ENCODE measurements at regions not wholly inside any gene's neighbourhood (a gene's known extent, or its start where the extent isn't known, plus 50 kb on each side); places are given as distances from the start of the nearest gene placed in this dataset.
"Not testable (repeated sequence)": the region's sequence is repeated elsewhere in the genome, so short reads cannot be mapped to it uniquely, and the experiment has no call there.

DNA sequence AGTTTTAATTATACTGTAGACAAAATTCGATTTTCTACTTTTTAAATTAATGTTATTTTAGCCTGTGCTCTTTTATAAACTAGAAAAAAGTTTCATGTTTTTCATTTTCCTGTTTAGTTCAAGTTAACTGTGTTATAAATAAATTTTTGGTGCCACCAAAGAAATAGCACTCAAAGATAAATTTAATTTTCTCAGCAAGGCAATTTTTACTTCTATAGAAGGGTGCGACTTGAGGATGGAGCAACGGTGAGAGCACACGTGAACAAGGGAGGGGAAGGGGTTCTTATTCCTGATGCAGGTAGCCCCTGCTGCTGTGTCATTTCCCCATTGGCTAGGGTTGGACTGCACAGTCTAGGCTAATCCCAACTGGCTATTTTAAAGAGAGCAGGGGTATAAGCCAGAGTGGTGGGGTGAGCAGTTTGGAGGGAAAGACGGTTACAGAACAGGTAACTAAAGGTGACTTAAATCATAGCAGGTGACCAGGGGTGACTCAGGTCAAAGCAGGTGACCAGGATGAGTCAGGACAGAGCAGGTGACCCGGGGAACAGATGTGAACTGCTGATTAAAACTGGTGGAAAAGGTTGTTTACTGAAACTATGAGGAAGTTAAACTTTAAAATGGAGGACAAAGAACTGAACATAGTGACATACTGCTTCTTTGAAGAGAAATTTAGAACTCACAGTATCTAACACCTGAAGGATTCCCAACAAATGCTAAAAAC lies 104.6 kb upstream of the GPBP1 start:
- no peak for DNase-seq

DNA sequence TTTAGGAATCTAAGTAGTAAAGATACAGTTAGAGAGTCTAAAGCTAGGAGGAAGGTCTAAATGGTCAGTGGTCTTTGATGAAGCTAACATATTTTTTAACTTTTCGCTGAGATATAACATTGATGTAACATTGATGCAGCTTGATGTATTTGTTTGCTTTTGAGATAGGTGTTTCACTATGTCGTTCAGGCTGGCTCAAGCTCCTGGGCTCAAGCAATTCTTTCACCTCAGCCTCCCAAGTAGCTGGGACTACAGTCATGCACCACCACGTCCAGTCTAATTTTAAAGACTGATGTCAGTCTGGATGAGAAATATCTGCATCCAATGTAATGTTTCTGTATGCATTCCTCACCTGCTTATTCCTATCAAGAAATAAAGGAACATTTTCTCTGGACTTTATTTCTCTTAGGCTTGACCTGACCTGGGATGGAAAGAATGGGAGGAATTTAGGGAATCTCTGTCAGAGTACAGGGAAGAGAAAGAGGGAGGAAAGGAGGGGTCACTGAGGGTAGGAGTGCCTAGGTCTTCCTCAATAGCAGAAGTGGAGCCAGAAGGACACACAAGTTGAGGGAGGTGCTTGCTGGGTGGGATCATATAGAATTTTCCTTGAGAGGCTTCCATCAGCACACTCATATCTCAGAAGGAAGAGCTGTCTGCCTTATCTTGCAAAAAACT lies 101.5 kb upstream of the GPBP1 start:
- no peak for DNase-seq

DNA sequence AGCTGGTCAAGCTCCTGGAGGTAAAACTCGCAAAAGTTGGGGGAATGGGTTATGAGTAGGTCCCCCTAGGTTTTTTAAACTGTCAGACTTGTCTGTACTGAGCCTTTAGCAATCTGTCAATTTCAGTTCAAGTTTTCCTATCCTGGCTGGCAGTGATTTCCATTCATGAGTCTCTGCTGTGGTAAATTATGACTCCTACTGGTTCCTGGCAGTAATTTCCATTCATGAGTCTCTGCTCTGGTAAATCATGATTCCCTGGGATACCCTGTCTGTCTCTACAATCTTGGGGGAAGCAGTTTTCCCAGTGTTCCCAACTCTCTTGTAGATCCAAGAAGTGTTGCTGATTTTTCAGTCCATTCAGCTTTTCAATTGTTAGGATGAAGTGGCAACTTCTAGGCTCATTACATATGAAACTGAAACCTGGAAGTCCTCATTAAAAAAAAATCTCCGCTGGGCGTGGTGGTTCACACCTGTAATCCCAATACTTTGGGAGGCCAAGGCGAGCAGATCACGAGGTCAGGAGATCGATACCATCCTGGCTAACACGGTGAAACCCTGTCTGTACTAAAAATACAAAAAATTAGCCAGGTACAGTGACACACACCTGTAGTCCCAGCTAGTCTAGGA lies 91.3 kb upstream of the GPBP1 start:
- DNase-seq: no peak

DNA sequence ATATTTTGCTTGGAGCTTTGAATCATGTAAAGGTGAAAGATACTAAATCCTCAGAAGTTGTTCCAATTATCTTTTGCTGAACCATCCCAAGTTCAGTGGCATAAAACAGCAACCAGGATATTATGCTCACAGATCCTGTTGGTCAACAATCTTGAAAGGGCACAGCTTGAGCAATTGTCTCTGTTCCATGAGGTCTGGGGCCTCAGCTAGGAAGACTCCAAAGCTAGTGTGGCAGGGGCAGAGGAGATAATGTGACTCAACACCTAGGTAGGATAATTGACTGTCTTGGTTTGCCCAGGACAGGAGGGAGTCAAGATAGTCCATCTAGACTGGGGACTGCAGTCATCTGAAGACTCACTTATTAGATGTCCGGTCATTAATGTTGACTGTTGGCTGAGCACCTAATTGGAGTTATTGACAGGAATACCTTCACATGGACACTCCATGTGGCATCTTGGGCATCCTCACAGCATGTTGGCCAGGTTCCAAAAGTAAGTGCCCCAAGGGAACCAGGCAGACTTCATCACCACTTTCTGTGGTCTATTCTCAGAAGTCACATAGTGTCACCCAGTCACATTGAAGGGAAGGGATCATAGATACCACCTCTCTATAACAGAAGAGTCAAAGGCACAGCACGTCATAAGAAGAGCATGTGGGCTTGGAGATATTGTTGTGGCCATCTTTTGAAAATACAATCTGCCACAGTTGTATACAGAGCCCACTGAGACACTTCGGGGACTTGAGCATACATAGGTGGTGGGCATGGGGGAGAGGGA lies 88.4 kb upstream of the GPBP1 start:
- DNase-seq: peak in 1 of 5 experiments; percentile 17

DNA sequence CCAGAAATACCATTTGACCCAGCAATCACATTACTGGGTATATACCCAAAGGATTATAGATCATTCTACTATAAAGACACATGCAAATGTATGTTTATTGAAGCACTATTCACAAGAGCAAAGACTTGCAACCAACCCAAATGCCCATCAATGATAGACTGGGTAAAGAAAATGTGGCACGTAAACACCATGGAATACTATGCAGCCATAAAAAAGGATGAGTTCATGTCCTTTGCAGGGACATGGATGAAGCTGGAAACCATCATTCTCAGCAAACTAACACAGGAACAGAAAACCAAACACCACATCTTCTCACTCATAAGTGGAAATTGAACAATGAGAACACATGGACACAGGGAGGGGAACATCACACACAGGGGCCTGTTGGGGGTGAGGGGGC lies 85.9 kb upstream of the GPBP1 start:
- not testable (repeated sequence) for DNase-seq

DNA sequence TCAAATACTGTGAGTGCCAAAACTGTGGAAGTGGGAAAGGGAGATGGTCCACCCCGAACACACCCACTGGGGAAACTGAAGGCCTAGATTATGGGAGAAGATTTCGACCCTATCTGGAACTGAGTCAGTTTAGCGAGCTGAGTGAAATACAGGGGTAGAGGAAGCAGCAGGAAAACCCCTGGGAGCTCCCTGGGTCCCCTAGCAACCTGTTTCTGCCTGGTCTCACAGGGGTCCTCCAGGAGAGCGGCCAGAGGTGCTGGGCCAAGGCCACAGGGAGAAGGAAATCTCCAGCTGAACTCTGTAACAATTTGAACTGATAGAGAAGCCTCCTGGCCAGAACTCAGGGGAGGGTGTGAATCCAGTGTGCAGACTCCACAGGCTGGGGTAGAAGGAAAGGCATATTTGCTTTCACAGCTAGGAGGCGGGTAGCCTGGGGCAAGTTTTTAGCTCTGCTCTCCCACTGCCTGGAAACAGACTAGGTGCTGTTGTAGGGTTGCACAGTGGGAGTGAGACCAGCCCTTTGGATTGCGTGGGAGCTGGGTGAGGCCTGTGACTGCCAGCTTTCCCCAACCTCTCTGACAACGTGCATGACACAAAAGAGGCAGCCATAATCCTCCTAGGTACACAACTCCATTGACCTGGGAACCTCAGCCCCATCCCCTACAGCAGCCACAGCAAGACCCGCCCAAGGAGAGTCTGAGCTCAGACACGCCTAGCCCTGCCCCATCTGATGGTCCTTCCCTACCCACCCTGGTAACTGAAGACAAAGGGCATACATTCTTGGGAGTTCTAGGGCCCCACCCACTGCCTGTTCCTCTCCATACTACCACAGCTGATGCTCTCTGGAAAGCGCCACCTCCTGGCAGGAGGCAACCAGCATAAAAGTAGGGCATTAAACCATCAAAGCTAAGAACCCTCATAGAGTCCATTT lies 78.8 kb upstream of the GPBP1 start:
- no peak for DNase-seq

DNA sequence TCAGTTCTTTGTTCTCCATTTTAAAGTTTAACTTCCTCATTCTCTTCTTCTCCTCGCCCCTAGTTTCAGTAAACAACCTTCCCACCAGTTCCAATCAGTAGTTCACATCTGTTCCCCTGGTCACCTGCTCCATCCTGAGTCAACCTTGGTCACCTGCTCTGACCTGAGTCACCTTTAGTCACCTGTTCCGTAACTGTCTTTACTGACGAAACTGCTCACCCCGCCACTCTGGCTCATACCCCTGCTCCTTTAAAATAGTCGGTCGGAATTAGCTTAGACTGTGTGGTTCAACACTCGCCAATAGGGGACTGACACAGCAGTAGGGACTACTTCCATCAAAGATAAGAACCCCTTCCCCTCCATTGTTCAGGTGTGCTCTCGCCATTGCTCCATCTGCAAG lies 76.3 kb upstream of the GPBP1 start:
- DNase-seq: no peak

DNA sequence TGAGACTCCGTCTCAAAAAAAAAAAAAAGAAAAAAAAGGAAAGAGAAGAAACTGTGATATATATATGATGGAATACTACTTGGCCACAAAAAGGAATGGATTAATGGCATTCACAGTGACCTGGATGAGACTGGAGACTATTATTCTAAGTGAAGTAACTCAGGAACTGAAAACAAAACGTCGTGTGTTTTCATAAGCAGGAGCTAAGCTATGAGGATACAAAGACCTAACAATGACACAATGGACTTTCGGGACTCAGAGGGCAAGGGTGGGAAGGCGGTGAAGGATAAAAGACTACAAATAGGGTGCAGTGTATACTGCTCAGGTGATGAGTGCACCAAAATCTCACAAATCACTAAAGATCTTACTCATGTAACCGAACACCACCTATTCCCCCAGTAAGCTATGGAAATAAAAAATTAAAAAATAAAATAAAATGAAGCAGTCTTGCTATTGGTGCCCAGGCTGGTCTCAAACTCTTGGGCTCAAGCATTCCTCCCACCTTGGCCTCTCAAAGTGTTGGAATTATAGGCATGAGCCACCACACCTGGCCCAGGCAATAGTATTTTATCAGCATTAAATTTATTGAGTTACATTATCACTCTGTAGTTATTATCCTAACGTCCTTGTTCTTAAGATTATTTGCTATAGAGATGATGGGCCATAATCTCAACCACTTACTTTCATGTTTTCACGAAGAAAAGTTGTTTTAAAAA lies 71.5 kb upstream of the GPBP1 start:
- no peak for DNase-seq

DNA sequence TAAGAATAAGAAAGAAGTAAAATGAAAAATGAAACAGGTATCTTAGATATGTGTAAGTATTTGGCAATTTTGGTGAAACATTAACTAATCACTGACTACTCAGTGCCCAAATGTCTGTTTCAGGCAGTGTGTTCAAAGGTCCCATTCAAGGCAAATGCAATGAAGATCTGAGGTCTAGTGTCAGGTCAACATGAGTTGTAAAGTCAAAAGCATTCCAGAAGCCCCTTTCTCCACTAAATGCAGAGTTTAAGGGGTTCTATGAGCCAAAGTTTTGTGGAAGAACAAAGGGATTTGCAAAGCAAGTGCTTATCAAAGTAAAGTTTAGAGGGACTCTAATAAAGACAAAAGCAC lies 71.0 kb upstream of the GPBP1 start:
- DNase-seq: no peak

DNA sequence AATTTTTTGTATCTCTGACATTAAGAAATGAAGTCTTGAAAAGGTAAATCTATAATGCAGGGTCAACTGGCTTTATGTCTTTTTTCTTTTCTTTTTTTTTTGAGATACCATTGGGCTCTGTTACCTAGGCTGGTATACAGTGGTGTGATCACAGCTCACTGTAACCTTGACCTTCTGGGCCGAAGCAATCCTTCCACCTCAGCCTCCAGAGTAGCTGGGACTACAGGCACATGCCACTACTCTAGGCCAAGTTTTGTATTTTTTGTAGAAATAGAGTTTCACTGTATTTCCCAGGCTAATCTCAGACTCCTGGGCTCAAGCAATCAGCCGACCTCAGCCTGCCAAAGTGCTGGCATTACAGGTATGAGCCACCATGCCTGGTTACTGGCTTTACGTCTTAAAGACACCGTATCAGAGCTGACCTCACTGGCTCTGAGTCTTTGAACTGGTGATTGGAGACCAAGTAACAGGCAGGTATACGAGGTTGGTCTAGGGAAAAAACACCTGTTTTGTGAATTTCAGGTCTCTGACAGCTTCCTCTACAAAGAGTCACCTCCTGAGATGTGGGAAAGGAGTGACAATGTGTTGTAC lies 70.4 kb upstream of the GPBP1 start:
- no peak for DNase-seq

DNA sequence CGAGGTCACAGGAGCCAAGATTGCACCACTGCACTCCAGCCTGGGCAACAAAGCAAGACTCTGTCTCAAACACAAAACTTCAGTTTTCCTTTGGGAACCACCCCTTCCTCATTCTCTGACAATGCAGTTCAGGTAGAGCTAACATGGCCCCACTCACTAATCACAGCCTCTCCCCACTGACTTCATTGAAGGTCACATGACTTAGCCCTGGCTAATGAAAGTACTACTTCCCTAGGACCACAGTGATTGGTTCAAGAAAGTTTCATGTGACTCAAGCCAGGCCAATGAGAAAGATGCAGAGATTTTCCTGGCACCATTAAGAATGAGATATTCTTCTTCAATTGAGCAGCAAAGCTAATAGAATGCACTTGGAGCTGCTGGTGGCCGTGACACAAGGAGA lies 67.2 kb upstream of the GPBP1 start:
- DNase-seq: no peak

DNA sequence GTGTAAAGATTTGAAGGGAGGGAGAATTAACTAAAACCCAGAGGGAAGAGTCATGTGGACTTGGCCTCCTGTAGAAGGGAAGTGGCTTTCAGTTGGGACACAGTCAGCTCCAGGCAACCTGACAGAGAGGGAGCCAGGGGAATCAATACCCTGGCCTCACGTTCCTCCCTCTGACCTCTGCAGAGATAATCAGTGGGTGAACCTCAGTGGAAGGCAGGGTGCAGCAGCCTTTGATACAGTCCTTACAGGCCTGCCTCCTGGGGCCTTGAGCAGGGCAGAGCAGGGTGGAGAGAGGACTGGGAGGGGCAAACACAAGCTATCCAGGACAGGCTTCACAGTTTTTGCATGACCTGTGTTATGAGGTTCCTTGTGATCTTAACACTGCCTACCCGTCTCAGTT lies 61.9 kb upstream of the GPBP1 start:
- DNase-seq: no peak

DNA sequence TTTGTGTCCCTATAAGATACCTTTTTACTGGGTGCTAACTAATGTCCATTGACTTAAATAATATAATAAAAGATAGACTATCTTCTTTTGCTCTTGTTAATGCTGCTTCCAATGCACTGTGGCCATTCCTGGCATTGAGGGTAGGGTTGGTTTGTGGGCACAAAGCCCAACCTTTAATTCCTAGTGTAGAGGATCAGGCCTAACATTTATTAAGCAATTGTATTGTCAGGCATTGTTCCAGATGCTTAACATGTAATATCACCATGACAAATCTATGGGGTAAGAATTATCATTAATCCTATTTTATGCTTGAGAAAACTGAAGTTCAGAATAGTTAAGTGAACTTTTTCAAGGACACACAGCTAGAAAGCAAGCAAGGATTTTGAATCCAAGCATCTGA lies 60.4 kb upstream of the GPBP1 start:
- DNase-seq: no peak

DNA sequence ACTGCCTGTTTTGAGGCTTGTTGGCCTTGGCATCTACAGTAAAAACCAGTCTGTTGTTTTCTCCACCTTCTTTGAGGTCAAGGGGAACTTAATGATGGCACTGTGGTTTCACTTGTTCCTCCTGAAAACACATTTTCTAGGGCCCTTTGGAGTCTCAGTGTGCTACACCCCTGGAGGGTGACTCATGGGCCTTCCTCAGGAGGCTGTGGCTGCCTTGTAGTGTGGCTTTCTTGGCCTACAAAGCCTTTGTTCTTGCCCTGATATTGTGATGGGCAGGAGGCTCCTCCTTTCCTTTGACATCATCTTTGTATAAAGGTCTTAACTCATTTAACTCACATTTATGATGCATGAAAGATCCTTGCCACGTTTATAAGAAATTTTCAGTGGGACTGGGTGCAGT lies 56.3 kb upstream of the GPBP1 start:
- peak in 4 of 5 experiments; percentile 3 to 82 (median 42) for DNase-seq

DNA sequence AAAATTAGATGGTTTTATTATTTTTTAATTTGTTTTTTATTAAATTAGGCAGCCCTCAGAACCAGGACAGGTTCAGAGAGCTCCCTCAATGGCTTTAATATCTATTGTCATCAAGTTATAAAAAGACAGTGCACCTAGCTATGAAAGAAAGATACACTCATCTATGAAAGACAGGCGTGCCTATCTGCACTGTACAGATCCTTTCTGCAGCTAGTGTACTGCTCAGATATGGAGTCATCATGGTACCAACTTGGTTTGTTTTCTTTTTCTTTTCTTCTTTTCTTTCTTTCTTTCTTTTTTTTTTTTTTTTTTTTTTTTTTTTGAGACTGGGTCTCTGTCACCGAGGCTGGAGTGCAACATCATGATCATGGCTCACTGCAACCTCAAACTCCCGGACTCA lies 54.8 kb upstream of the GPBP1 start:
- DNase-seq: no peak

DNA sequence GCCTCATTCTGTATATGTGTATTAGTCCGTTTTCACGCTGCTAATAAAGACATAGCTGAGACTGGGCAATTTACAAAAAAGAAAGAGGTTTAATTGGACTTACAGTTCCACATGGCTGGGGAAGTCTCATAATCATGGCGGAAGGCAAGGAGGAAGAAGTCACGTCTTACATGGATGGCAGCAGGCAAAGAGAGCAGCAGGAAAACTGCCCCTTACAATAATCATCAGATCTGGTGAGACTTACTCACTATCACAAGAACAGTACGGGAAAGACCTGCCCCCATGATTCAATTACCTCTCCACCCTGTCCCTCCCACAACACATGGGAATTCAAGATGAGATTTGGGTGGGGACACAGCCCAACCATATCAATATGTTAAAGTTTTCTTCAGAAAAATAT lies 49.8 kb upstream of the GPBP1 start:
- DNase-seq: no peak

Measured in T-helper 2 cell (primary cell).